ENCODE measurements at regions not wholly inside any gene's neighbourhood (a gene's known extent, or its start where the extent isn't known, plus 50 kb on each side); places are given as distances from the start of the nearest gene placed in this dataset.
"Not testable (repeated sequence)": the region's sequence is repeated elsewhere in the genome, so short reads cannot be mapped to it uniquely, and the experiment has no call there.

DNA sequence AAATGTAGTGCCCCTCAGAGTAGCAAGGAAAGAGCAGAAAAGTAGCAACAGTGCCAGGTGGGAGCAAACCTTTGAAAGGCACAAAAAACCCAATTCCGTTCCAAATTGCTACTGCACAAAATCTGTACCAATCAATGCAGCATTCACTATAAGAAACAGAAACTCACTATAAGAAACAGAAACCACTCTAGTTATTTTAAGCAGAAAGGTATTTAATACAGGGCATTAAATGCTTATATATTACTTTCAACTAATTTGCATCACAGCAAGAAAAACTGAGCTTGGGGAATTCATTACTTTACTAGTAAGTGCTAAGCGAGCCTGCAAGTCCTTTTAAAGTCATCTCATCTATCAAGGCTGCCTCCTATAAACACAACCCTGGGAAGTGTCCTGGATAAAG lies 116.5 kb upstream of the OLIG3 start:
- Histone ChIP-seq H3K4me1 (ENCODE audit: control insufficient read depth in 2 of 2, insufficient read depth in 2 of 2, low read length in 2 of 2) (no peaks in the 10 kb centered on the region), H3K4me3 (ENCODE audit: low read length in 2 of 2) (no peak overlapping the region), H3K36me3 (ENCODE audit: control insufficient read depth in 2 of 2, insufficient read depth in 2 of 2, low read length in 2 of 2) (no peaks in the 10 kb centered on the region), H3K9ac (ENCODE audit: low read depth in 1 of 2, low read length in 2 of 2) (no peak overlapping the region), H3K27me3 (ENCODE audit: control insufficient read depth in 2 of 2, insufficient read depth in 2 of 2, low read length in 2 of 2) (no peaks in the 10 kb centered on the region), H3K9me3 (ENCODE audit: control insufficient read depth in 2 of 2, low read length in 2 of 2) (no peaks in the 10 kb centered on the region), H3K27ac (ENCODE audit: low read depth in 2 of 2, low read length in 2 of 2) (no peak overlapping the region)

- no peak overlapping the region for H3K9ac ChIP-seq (ENCODE audit: low read depth in 1 of 2, low read length in 2 of 2)
- H3K9me3 ChIP-seq (ENCODE audit: control insufficient read depth in 2 of 2, low read length in 2 of 2), result no peaks in the 10 kb centered on the region
- no peak overlapping the region for H3K27ac ChIP-seq (ENCODE audit: low read depth in 2 of 2, low read length in 2 of 2)
- H3K4me1 ChIP-seq (ENCODE audit: control insufficient read depth in 2 of 2, insufficient read depth in 2 of 2, low read length in 2 of 2), result no peaks in the 10 kb centered on the region
- no peaks in the 10 kb centered on the region for H3K36me3 ChIP-seq (ENCODE audit: control insufficient read depth in 2 of 2, insufficient read depth in 2 of 2, low read length in 2 of 2)
- peaks cover 5% of the 10 kb centered on the region in 2 donors for H3K27me3 ChIP-seq (ENCODE audit: control insufficient read depth in 2 of 2, insufficient read depth in 2 of 2, low read length in 2 of 2)
- H3K4me3 ChIP-seq (ENCODE audit: low read length in 2 of 2), result no peak overlapping the region
Measured at GRCh38 chr6:137623293-137623692, 129.1 kb upstream of the OLIG3 start.

GRCh38 chr6:137625100-137625661 lies 131.0 kb upstream of the OLIG3 start:
- Histone ChIP-seq H3K4me1 (ENCODE audit: control insufficient read depth in 2 of 2, insufficient read depth in 2 of 2, low read length in 2 of 2) (no peaks in the 10 kb centered on the region), H3K36me3 (ENCODE audit: control insufficient read depth in 2 of 2, insufficient read depth in 2 of 2, low read length in 2 of 2) (no peaks in the 10 kb centered on the region), H3K9ac (ENCODE audit: low read depth in 1 of 2, low read length in 2 of 2) (no peak overlapping the region), H3K27ac (ENCODE audit: low read depth in 2 of 2, low read length in 2 of 2) (no peak overlapping the region), H3K4me3 (ENCODE audit: low read length in 2 of 2) (no peak overlapping the region), H3K27me3 (ENCODE audit: control insufficient read depth in 2 of 2, insufficient read depth in 2 of 2, low read length in 2 of 2) (peaks cover 5% of the 10 kb centered on the region in 2 donors), H3K9me3 (ENCODE audit: control insufficient read depth in 2 of 2, low read length in 2 of 2) (no peaks in the 10 kb centered on the region)

DNA sequence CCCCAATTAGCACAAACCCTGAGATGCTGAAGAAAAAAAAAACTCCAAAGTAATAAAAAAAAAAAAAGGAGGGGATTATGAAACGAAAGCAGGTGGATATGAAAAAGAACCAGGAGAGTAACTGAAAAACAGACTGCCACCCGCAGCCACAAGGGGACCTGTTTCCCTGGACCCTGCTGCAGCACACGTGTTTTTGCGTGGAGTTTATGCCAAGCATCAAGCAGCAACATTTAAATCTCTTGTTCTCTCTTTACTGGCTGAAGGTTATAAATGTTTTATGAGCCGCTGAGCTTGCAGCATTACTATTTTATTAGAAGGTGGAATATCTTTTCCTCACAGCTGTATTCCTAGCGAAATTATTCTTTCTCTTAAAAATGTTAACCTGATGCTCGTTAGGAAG lies 131.6 kb upstream of the OLIG3 start:
- no peak overlapping the region for H3K4me3 ChIP-seq (ENCODE audit: low read length in 2 of 2)
- no peaks in the 10 kb centered on the region for H3K9me3 ChIP-seq (ENCODE audit: control insufficient read depth in 2 of 2, low read length in 2 of 2)
- H3K27ac ChIP-seq (ENCODE audit: low read depth in 2 of 2, low read length in 2 of 2), result no peak overlapping the region
- peaks cover 5% of the 10 kb centered on the region in 2 donors for H3K27me3 ChIP-seq (ENCODE audit: control insufficient read depth in 2 of 2, insufficient read depth in 2 of 2, low read length in 2 of 2)
- no peaks in the 10 kb centered on the region for H3K4me1 ChIP-seq (ENCODE audit: control insufficient read depth in 2 of 2, insufficient read depth in 2 of 2, low read length in 2 of 2)
- H3K9ac ChIP-seq (ENCODE audit: low read depth in 1 of 2, low read length in 2 of 2), result no peak overlapping the region
- H3K36me3 ChIP-seq (ENCODE audit: control insufficient read depth in 2 of 2, insufficient read depth in 2 of 2, low read length in 2 of 2), result no peaks in the 10 kb centered on the region

DNA sequence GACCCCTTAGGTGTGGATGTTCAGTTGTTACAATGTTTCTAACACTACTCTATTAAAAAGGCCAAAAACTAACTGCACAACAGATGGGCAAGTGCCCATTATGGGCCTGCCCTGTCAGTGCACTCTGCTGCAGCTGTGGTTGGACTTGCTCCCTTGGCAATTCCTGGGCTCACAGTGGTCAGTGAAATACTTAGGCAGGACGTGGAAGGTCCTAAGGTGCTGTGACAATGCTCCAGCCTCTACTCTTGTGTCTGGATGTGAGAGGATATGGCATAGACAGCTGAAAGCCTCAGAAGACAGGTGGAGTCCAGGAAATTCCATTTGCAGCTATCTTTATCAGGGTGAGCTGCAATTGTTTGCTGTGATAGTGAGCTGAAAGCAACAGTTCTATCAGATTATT lies 136.5 kb upstream of the OLIG3 start:
- Histone ChIP-seq H3K27ac (ENCODE audit: low read depth in 2 of 2, low read length in 2 of 2) (no peak overlapping the region), H3K4me1 (ENCODE audit: control insufficient read depth in 2 of 2, insufficient read depth in 2 of 2, low read length in 2 of 2) (no peaks in the 10 kb centered on the region), H3K9me3 (ENCODE audit: control insufficient read depth in 2 of 2, low read length in 2 of 2) (no peaks in the 10 kb centered on the region), H3K9ac (ENCODE audit: low read depth in 1 of 2, low read length in 2 of 2) (no peak overlapping the region), H3K27me3 (ENCODE audit: control insufficient read depth in 2 of 2, insufficient read depth in 2 of 2, low read length in 2 of 2) (no peaks in the 10 kb centered on the region), H3K36me3 (ENCODE audit: control insufficient read depth in 2 of 2, insufficient read depth in 2 of 2, low read length in 2 of 2) (no peaks in the 10 kb centered on the region), H3K4me3 (ENCODE audit: low read length in 2 of 2) (no peak overlapping the region)

DNA sequence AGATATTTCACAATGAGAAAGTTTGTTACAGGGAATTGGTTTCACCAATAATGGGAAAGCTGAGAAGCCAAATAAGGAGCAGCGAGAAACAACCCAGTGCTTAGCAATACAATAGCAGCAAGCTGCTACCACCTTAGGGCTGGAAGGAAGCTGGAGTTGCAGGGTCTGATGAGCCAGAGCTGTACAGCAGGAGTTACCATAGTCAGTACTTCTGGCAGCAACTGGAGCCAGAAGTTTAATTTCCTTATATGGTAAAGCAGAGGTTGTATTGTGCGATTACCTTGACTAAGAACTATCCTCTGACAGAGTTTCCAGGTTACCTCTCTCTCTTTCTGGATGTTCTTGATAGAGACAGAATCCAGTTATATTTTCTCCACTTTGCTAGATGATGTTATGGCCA lies 137.1 kb upstream of the OLIG3 start:
- H3K36me3 ChIP-seq (ENCODE audit: control insufficient read depth in 2 of 2, insufficient read depth in 2 of 2, low read length in 2 of 2), result no peaks in the 10 kb centered on the region
- H3K27ac ChIP-seq (ENCODE audit: low read depth in 2 of 2, low read length in 2 of 2), result no peak overlapping the region
- H3K9ac ChIP-seq (ENCODE audit: low read depth in 1 of 2, low read length in 2 of 2), result no peak overlapping the region
- no peaks in the 10 kb centered on the region for H3K9me3 ChIP-seq (ENCODE audit: control insufficient read depth in 2 of 2, low read length in 2 of 2)
- no peaks in the 10 kb centered on the region for H3K4me1 ChIP-seq (ENCODE audit: control insufficient read depth in 2 of 2, insufficient read depth in 2 of 2, low read length in 2 of 2)
- no peaks in the 10 kb centered on the region for H3K27me3 ChIP-seq (ENCODE audit: control insufficient read depth in 2 of 2, insufficient read depth in 2 of 2, low read length in 2 of 2)
- H3K4me3 ChIP-seq (ENCODE audit: low read length in 2 of 2), result no peak overlapping the region

DNA sequence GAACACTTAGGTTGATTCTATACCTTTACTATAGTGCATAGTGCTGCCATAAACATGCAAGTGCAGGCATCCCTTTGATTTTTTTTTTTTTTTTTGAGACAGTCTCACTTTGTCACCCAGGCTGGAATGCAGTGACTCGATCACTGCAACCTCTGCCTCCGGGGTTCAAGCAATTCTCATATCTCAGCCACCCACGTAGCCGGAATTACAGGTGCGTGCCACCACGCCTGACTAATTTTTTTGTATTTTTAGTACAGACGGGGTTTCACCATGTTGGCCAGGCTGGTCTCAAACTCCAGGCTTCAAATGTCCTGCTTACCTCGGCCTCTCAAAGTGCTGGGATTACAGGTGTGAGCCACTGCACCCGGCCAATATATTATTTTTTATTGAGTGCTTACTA lies 140.0 kb upstream of the OLIG3 start:
- not testable (repeated sequence) for H3K36me3 ChIP-seq (ENCODE audit: control insufficient read depth in 2 of 2, insufficient read depth in 2 of 2, low read length in 2 of 2); H3K9me3 ChIP-seq (ENCODE audit: control insufficient read depth in 2 of 2, low read length in 2 of 2); H3K4me1 ChIP-seq (ENCODE audit: control insufficient read depth in 2 of 2, insufficient read depth in 2 of 2, low read length in 2 of 2); H3K27me3 ChIP-seq (ENCODE audit: control insufficient read depth in 2 of 2, insufficient read depth in 2 of 2, low read length in 2 of 2); H3K4me3 ChIP-seq (ENCODE audit: low read length in 2 of 2); H3K27ac ChIP-seq (ENCODE audit: low read depth in 2 of 2, low read length in 2 of 2); H3K9ac ChIP-seq (ENCODE audit: low read depth in 1 of 2, low read length in 2 of 2)

- H3K4me3 ChIP-seq (ENCODE audit: low read length in 2 of 2), result no peak overlapping the region
- H3K9me3 ChIP-seq (ENCODE audit: control insufficient read depth in 2 of 2, low read length in 2 of 2), result no peaks in the 10 kb centered on the region
- no peak overlapping the region for H3K27ac ChIP-seq (ENCODE audit: low read depth in 2 of 2, low read length in 2 of 2)
Measured at GRCh38 chr6:137637121-137637520, 142.9 kb upstream of the OLIG3 start.

DNA sequence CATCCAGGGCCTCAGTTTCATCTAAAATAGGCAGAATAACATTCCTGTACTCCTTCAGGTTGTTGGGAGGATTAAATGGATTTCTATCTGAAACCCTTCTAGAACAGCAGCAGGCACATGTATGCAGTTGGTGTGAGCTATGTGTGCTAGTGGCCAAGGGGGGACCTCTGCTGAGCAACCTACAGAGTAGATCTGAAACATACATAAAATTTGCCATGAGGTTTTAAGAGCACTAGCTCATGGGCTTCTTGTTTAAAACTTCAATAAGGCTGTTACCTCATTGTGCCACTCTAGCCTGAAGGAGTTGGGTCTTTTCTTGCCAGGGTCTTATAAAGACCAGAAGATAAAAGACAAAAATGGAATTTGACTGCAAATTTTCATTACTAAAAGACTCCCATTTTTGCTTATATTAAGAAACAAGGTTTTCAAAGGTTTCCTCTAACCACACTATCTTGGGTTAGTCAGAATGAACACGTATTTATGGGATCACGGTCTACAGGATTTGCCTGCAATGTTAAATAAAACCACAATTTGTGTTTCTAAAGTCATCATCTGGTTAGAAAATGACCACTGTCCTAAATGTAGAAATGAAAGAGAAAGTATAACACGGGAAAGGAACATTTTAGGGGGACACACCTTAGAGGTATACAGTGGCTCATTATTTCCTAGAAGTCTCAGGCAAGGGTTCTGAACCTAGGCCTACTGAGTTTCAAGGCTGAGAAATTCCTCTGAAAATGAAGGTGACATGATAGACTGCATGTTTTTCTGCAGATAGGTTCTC lies 144.9 kb upstream of the OLIG3 start:
- H3K27me3 ChIP-seq (ENCODE audit: control insufficient read depth in 2 of 2, insufficient read depth in 2 of 2, low read length in 2 of 2), result no peaks in the 10 kb centered on the region
- H3K27ac ChIP-seq (ENCODE audit: low read depth in 2 of 2, low read length in 2 of 2), result no peak overlapping the region
- no peak overlapping the region for H3K9ac ChIP-seq (ENCODE audit: low read depth in 1 of 2, low read length in 2 of 2)
- no peaks in the 10 kb centered on the region for H3K36me3 ChIP-seq (ENCODE audit: control insufficient read depth in 2 of 2, insufficient read depth in 2 of 2, low read length in 2 of 2)
- H3K9me3 ChIP-seq (ENCODE audit: control insufficient read depth in 2 of 2, low read length in 2 of 2), result no peaks in the 10 kb centered on the region
- H3K4me3 ChIP-seq (ENCODE audit: low read length in 2 of 2), result no peak overlapping the region
- H3K4me1 ChIP-seq (ENCODE audit: control insufficient read depth in 2 of 2, insufficient read depth in 2 of 2, low read length in 2 of 2), result no peaks in the 10 kb centered on the region

More at GRCh38 chr6:137637121-137637520, 142.9 kb upstream of the OLIG3 start:
- Histone ChIP-seq H3K27me3 (ENCODE audit: control insufficient read depth in 2 of 2, insufficient read depth in 2 of 2, low read length in 2 of 2) (no peaks in the 10 kb centered on the region), H3K9ac (ENCODE audit: low read depth in 1 of 2, low read length in 2 of 2) (no peak overlapping the region), H3K4me1 (ENCODE audit: control insufficient read depth in 2 of 2, insufficient read depth in 2 of 2, low read length in 2 of 2) (no peaks in the 10 kb centered on the region), H3K36me3 (ENCODE audit: control insufficient read depth in 2 of 2, insufficient read depth in 2 of 2, low read length in 2 of 2) (no peaks in the 10 kb centered on the region)

DNA sequence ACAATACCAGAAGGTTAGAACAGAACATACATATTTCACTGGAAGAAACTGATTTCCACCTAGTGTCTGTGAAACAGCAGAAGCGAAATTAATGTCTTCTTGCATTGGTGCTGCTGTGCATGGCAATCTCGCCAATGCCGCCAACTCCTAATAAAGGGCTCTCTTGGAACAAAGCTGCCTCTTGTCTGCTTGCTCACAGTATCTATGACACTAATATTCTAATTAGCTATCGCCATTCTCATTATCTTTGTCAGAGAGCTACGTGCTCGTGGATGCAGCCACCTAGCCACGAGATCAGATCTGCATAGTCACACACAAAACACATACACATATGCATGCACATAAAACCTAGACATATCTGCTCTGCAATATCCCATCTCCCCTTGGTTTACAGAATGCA lies 145.9 kb upstream of the OLIG3 start:
- Histone ChIP-seq H3K27ac (ENCODE audit: low read depth in 2 of 2, low read length in 2 of 2) (no peak overlapping the region), H3K9me3 (ENCODE audit: control insufficient read depth in 2 of 2, low read length in 2 of 2) (no peaks in the 10 kb centered on the region), H3K27me3 (ENCODE audit: control insufficient read depth in 2 of 2, insufficient read depth in 2 of 2, low read length in 2 of 2) (no peaks in the 10 kb centered on the region), H3K9ac (ENCODE audit: low read depth in 1 of 2, low read length in 2 of 2) (no peak overlapping the region), H3K36me3 (ENCODE audit: control insufficient read depth in 2 of 2, insufficient read depth in 2 of 2, low read length in 2 of 2) (no peaks in the 10 kb centered on the region), H3K4me1 (ENCODE audit: control insufficient read depth in 2 of 2, insufficient read depth in 2 of 2, low read length in 2 of 2) (no peaks in the 10 kb centered on the region), H3K4me3 (ENCODE audit: low read length in 2 of 2) (no peak overlapping the region)

All from mucosa of rectum (tissue), 2 donors.